Esophagus muscularis mucosa (tissue), 4 donors: ENCODE measurements at regions not wholly inside any gene's neighbourhood (a gene's known extent, or its start where the extent isn't known, plus 50 kb on each side); places are given as distances from the start of the nearest gene placed in this dataset.

Experiments
- DNase-seq: peaks from one replicate; pipeline ENCODE4 v3.0.0-alpha.2; 2017; ENCODE audit errors: extremely low spot score
- H3K27ac ChIP-seq, 4 donors: fragments of 200-600 bp; sonication (generic); replicated peaks in 1 of 4; 1 replicate in 3 of 4; 2 replicates in 1 of 4; pipeline ENCODE4 v1.5.1; 2016 to 2019; ENCODE audit warnings: mild to moderate bottlenecking in 1 of 4
- H3K27me3 ChIP-seq, 4 donors: fragments of 200-600 bp; sonication (generic); one replicate each; pipeline versions ENCODE4 v1.5.1 to v1.6.0; 2016 to 2019
- H3K36me3 ChIP-seq, 4 donors: fragments of 200-600 bp; sonication (generic); one replicate each; pipeline ENCODE4 v1.5.1; 2016 to 2019
- H3K4me1 ChIP-seq, 4 donors: fragments of 200-600 bp; sonication (generic); one replicate each; pipeline ENCODE4 v1.5.1; 2016 to 2019
- H3K4me3 ChIP-seq, 4 donors: fragments of 200-600 bp; sonication (generic); 1 replicate in 2 of 4; 2 replicates in 2 of 4; pipeline ENCODE4 v1.5.1; 2016 to 2019; ENCODE audit warnings: mild to moderate bottlenecking in 4 of 4, moderate library complexity in 1 of 4
- H3K9me3 ChIP-seq, 4 donors: fragments of 200-600 bp; sonication (generic); 1 replicate in 3 of 4; 2 replicates in 1 of 4; pipeline ENCODE4 v1.5.1; 2016 to 2019
- EP300 ChIP-seq: sonication (generic); formaldehyde crosslinking; IDR thresholded peaks from one replicate; pipeline ENCODE4 v1.6.1; 2017; ENCODE audit warnings: antibody characterized with exemption
- POLR2A ChIP-seq: fragments of 450-650 bp; IDR thresholded peaks from one replicate; pipeline ENCODE4 v1.6.1; 2017; ENCODE audit warnings: antibody characterized with exemption, moderate library complexity, mild to moderate bottlenecking, low read depth
- POLR2AphosphoS5 ChIP-seq, 2 donors: sonication (generic); formaldehyde crosslinking; IDR thresholded peaks; one replicate each; pipeline ENCODE4 v1.6.1; 2017; ENCODE audit warnings: antibody characterized with exemption in 2 of 2
- WGBS: methylation state at CpG from one replicate; pipeline ENCODE4 v1.1.5; 2018; 5-methylcytosine and 5-hydroxymethylcytosine counted together
- intact Hi-C: fragments of 100-400 bp; cut with DNase I; formaldehyde crosslinking; loops from one replicate; pipeline ENCODE4 v1.15.1; 2023
- TF ChIP-seq, protein P1 (sequence below), 3 experiments: fragments of 200-600 bp in 2 of 3; fragments of 450-650 bp in 1 of 3; sonication (generic) in 2 of 3; IDR thresholded peaks; one replicate each; pipeline ENCODE4 v1.5.1; 2017 to 2019; ENCODE audit warnings: antibody characterized with exemption in 3 of 3, mild to moderate bottlenecking in 2 of 3, moderate library complexity in 1 of 3

DNA sequence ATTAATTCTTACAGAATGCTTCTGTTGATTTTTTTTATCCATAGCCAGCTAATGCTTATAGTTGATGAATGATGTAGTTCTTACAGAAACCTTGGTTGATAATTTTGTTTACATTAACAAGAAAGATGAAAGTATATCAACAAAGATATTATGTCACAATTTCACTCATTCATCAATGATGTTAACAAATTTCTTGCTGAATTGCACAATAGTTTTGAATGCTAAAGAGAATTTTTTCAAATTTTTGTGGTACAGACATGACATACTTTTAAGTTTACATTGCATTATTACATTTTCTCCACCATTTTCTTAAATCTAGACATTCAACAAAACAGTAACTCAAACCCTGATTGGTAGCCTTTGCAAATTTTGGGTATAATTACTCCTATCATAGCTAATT is 236.3 kb downstream of the FOXD2 start:
- intact Hi-C loops, result no loop called here
- no peak for TF ChIP-seq POLR2AphosphoS5 (IDR thresholded peaks at IDR 0.05)
- TF ChIP-seq, protein P1, sequence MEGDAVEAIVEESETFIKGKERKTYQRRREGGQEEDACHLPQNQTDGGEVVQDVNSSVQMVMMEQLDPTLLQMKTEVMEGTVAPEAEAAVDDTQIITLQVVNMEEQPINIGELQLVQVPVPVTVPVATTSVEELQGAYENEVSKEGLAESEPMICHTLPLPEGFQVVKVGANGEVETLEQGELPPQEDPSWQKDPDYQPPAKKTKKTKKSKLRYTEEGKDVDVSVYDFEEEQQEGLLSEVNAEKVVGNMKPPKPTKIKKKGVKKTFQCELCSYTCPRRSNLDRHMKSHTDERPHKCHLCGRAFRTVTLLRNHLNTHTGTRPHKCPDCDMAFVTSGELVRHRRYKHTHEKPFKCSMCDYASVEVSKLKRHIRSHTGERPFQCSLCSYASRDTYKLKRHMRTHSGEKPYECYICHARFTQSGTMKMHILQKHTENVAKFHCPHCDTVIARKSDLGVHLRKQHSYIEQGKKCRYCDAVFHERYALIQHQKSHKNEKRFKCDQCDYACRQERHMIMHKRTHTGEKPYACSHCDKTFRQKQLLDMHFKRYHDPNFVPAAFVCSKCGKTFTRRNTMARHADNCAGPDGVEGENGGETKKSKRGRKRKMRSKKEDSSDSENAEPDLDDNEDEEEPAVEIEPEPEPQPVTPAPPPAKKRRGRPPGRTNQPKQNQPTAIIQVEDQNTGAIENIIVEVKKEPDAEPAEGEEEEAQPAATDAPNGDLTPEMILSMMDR (IDR thresholded peaks at IDR 0.05), result no peak
- no peak for TF ChIP-seq EP300
- TF ChIP-seq POLR2A, result no peak

DNA sequence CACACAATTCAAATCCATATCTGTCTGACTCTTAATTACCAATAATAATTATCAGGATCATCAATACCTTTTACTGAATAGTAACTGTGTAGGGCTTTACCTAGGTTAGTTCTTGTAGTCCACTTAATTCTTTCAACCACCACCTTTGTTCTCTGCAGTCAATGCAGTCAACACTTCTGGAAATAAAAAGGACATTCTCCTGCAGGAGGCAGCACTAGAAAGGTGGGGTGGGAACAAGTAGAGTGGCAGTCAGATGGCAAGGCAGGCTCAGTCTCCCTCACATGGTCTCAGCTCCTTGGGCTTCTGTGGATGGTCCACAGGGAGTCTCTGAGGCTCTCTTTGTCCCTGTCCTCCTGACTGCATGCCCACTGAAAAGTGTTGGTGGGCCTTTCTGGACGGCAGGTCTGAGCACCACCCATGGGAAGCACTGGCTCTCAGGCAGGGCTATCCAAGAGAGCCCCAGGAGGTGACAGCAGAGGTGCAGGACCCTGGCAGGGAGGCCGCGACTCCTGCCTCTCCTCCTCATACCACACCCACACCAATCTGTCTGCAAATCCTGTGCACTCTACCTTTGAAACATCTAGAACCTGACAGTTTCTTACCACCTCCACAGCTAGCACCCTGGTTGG is 237.3 kb downstream of the FOXD2 start:
- 83% methylated on average over 3 of the region's 3 CpGs for WGBS
- intact Hi-C loops, result no loop called here
- Histone ChIP-seq H3K4me1 (no peaks in the 10 kb centered on the region), H3K27me3 (peaks cover 0 to 6% (median 0%) of the 10 kb centered on the region in 4 donors), H3K4me3 (no peak overlapping the region), H3K27ac (no peak overlapping the region), H3K36me3 (no peaks in the 10 kb centered on the region), H3K9me3 (peaks cover 0 to 15% (median 5%) of the 10 kb centered on the region in 4 donors)
- no peak for DNase-seq
- TF ChIP-seq POLR2A (no peak), POLR2AphosphoS5 (IDR thresholded peaks at IDR 0.05) (no peak), EP300 (no peak)
- TF ChIP-seq, protein P1 (IDR thresholded peaks at IDR 0.05), result no peak

More for the DNA sequence above, 236.3 kb downstream of the FOXD2 start:
- Histone ChIP-seq H3K27ac (no peak overlapping the region), H3K36me3 (no peaks in the 10 kb centered on the region), H3K4me3 (no peak overlapping the region), H3K4me1 (no peaks in the 10 kb centered on the region), H3K27me3 (peaks cover 0 to 6% (median 0%) of the 10 kb centered on the region in 4 donors), H3K9me3 (peaks cover 0 to 15% (median 5%) of the 10 kb centered on the region in 4 donors)
- no peak for DNase-seq

DNA sequence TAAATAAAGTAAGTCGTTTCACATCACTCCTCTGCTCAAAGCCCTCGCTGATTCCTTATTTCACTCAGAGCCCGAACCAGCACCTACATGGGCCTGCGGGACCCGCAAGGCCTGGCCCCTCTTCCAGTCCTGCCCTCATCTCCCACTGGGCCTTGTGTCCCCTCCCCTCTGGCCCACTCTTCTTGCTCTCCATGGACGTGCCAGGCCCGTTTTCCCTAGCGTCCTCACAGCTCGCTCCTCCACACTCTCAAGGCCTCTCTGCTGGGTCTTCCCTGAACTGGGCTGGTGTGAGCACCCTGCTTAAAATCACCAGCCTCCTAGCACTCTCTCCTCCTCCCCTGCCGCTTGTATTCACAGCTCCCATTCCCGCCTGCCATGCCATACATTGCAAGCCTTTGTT is 237.9 kb downstream of the FOXD2 start:
- H3K4me1 ChIP-seq, result no peaks in the 10 kb centered on the region
- no peak overlapping the region for H3K4me3 ChIP-seq
- no peak for DNase-seq
- intact Hi-C loops, result no loop called here
- WGBS, result 91% methylated on average over 11 of the region's 11 CpGs
- H3K27me3 ChIP-seq, result peaks cover 0 to 6% (median 0%) of the 10 kb centered on the region in 4 donors
- H3K9me3 ChIP-seq, result peaks cover 0 to 15% (median 5%) of the 10 kb centered on the region in 4 donors
- TF ChIP-seq, protein P1 (IDR thresholded peaks at IDR 0.05), result no peak
- TF ChIP-seq POLR2AphosphoS5 (IDR thresholded peaks at IDR 0.05), result no peak
- no peak for TF ChIP-seq POLR2A
- TF ChIP-seq EP300, result no peak
- no peak overlapping the region for H3K27ac ChIP-seq
- H3K36me3 ChIP-seq, result no peaks in the 10 kb centered on the region

DNA sequence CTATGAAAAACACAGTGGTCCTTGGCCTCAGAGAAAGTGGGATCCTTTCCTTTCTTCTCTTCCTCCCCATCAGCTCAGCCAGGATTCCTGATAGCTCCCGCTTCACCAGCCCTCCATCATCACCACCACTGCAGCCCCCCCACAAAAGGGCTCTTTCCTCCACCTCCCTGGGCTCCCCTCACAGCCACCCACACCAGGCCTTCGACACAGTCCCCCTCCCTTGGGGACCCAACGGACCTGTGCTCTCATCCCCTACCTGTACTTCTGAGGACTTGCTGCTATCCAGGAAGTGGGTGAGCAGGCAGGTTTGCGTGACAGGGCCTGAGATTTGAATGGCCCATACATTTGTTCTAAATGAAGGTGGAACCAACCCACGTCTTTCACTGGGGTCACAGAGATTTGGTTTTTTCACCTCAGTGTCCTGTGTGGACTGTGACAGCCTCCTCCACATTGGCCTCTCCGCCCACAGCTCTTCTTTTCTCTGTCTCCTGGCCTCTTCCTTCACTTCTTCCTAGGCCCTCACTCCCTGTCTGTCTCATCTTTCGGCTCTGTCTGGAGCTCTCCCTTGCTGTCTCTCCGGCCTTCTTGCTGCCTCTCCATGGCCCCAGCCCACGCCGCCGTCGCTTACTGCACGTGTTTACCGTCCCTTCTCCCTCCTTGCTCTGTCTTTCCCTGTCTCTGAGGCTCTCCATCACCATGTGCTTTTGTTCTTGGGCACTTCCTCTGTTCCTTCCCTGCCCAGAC is 238.6 kb downstream of the FOXD2 start:
- H3K36me3 ChIP-seq, result no peaks in the 10 kb centered on the region
- peaks cover 0 to 13% (median 2%) of the 10 kb centered on the region in 4 donors for H3K9me3 ChIP-seq
- intact Hi-C loops, result no loop called here
- no peak for TF ChIP-seq EP300
- H3K4me1 ChIP-seq, result no peaks in the 10 kb centered on the region
- H3K27me3 ChIP-seq, result peaks cover 0 to 6% (median 0%) of the 10 kb centered on the region in 4 donors
- no peak overlapping the region for H3K27ac ChIP-seq
- 88% methylated on average over 14 of the region's 14 CpGs for WGBS
- no peak overlapping the region for H3K4me3 ChIP-seq
- DNase-seq, result no peak

DNA sequence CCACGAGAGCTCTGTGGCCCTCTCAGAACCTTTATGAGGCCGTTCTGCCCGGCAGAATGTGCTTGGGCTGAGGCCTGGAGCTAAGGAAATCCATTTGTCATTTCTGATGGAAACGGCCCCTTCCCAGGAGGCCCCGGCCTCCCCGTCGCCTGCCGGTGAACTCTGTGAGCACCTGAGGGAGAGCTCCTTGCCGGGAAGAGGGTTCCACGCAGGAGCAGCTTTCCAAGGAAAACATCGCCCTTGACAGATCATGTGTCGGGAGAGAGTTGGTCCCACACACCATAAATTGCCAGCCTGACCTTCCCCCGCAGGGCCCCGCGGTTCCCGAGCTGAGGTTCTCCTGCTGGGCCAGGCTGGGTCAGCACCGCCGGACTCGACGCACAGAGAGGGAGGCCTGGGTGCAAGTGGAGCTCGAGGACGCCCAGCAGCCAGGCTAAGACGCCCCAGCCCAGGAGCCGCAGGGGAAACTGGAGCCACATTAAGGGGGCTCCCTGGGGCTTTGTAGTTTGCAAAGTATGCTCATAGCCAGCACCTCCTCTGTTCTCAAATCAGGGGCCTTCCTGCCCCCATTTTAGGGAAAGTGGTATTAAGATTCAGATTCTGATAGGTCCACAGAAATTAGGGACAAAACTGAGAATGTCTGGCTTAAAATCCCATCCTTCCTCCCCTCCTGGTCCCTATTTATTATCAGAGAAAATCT is 239.5 kb downstream of the FOXD2 start:
- WGBS, result 77% methylated on average over 20 of the region's 24 CpGs
- H3K27ac ChIP-seq, result no peak overlapping the region
- intact Hi-C loops, result no loop called here

More for the DNA sequence above, 239.5 kb downstream of the FOXD2 start:
- DNase-seq, result no peak
- peaks cover 0 to 6% (median 0%) of the 10 kb centered on the region in 4 donors for H3K27me3 ChIP-seq
- H3K9me3 ChIP-seq, result peaks cover 0 to 5% (median 2%) of the 10 kb centered on the region in 4 donors
- H3K4me1 ChIP-seq, result no peaks in the 10 kb centered on the region
- TF ChIP-seq POLR2A, result no peak
- no peak for TF ChIP-seq EP300
- TF ChIP-seq, protein P1 (IDR thresholded peaks at IDR 0.05), result no peak
- TF ChIP-seq POLR2AphosphoS5 (IDR thresholded peaks at IDR 0.05), result no peak
- H3K36me3 ChIP-seq, result no peaks in the 10 kb centered on the region
- no peak overlapping the region for H3K4me3 ChIP-seq
